Panc1 (cell line): ENCODE measurements at regions not wholly inside any gene's neighbourhood (a gene's known extent, or its start where the extent isn't known, plus 50 kb on each side); places are given as distances from the start of the nearest gene placed in this dataset.

ENCODE experiments used
- POLR2AphosphoS5 ChIP-seq: IDR thresholded peaks from 2 replicates; pipeline ENCODE4 v1.6.1; 2012; ENCODE audit warnings: mild to moderate bottlenecking, low read depth, low read length, moderate library complexity
- SIN3A ChIP-seq: IDR thresholded peaks from 2 replicates; pipeline ENCODE4 v1.6.1; 2012; ENCODE audit warnings: low read depth, mild to moderate bottlenecking, low read length, moderate library complexity, borderline replicate concordance; ENCODE audit not compliant: insufficient read depth

- TF ChIP-seq SIN3A (no peak), POLR2AphosphoS5 (no peak)
Measured at GRCh38 chrX:9231491-9231890, 197.6 kb upstream of the FAM9B start.
